Right atrium auricular region (tissue), 2 donors: ENCODE measurements at regions not wholly inside any gene's neighbourhood (a gene's known extent, or its start where the extent isn't known, plus 50 kb on each side); places are given as distances from the start of the nearest gene placed in this dataset.

Experiments used
- DNase-seq: peaks from one replicate; pipeline ENCODE4 v3.0.0-alpha.2; 2019; ENCODE audit warnings: low spot score
- H3K27ac ChIP-seq, 2 donors: fragments of 200-600 bp; sonication (generic); 1 replicate in 1 of 2; 2 replicates in 1 of 2; pipeline ENCODE4 v1.5.1; 2016 to 2019
- H3K27me3 ChIP-seq, 2 donors: fragments of 200-600 bp; sonication (generic); one replicate each; pipeline versions ENCODE4 v1.5.1 to v1.6.0; 2017 to 2019
- H3K36me3 ChIP-seq: fragments of 200-600 bp; sonication (generic); one replicate; pipeline ENCODE4 v1.5.1; 2016
- H3K4me1 ChIP-seq, 2 donors: fragments of 200-600 bp; sonication (generic); one replicate each; pipeline versions ENCODE4 v1.5.1 to v1.6.0; 2017 to 2019
- H3K4me3 ChIP-seq, 2 donors: fragments of 200-600 bp; sonication (generic); 1 replicate in 1 of 2; 2 replicates in 1 of 2; pipeline ENCODE4 v1.5.1; 2017 to 2019; ENCODE audit warnings: mild to moderate bottlenecking in 1 of 2, moderate library complexity in 1 of 2
- H3K9me3 ChIP-seq, 2 donors: fragments of 200-600 bp; sonication (generic); one replicate each; pipeline ENCODE4 v1.5.1; 2019
- CTCF ChIP-seq, 2 donors: fragments of 200-600 bp; sonication (generic); IDR thresholded peaks; one replicate each; pipeline ENCODE4 v1.5.1; 2019; ENCODE audit warnings: antibody characterized with exemption in 2 of 2

DNA sequence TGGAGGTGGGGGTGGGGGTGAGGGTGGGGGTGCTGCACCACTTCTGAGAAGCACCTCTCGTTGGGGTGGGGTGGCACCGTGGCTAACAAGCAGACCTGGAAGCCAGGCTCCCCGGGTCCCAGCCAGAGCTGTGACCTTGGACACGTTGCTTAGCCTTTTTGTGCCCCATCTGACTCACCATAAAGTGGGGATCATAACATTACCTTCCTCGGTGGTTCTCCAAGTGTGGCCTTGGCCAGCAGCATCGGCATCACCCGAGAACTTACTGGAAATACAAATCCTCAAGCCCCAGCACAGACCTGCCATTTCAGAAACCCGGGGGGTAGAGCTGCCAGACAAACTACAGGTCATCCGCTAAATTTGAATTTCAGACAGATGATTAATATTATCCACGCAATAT, 58.7 kb upstream of the SLC66A3 start:
- no peak for TF ChIP-seq CTCF (IDR thresholded peaks at IDR 0.05)
- H3K4me1 ChIP-seq: no peaks in the 10 kb centered on the region
- no peak overlapping the region for H3K4me3 ChIP-seq
- no peak for DNase-seq
- no peaks in the 10 kb centered on the region for H3K36me3 ChIP-seq
- H3K9me3 ChIP-seq: no peaks in the 10 kb centered on the region
- no peak overlapping the region for H3K27ac ChIP-seq
- no peaks in the 10 kb centered on the region for H3K27me3 ChIP-seq

DNA sequence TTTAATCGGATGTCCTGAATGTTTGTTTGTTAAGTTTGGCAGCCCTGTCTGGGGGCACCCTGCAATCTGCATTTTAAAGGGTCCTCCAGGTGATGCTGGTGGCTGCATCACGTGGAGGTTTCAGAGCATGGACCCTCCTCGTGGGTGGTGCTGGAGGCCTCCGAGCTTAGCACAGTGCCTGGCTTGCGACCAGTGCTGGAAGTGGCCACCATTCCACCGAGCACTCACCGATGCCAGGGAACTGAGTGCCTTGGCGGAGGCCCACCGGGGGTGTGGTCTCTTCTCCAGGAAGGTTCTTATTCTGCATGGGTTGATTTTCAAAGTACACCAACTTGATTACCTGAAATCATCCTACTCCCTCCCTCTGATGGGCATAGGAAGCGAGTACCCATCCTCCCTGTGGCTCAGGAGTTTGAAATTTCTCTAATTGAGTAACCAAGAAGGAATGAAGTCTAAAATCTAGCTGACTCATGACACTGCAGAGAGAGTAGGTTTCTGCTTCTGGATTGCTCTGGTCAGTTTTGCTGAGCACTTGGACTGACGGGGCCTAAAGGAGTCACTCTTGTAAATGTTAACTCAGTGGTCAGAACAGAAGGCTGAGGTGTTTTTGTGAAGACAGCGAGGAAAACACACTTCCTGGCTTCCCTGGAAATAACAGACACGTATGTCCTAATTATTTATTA, 58.1 kb upstream of the SLC66A3 start:
- no peaks in the 10 kb centered on the region for H3K27me3 ChIP-seq
- no peak overlapping the region for H3K4me3 ChIP-seq
- no peak for TF ChIP-seq CTCF (IDR thresholded peaks at IDR 0.05)
- DNase-seq: no peak
- H3K36me3 ChIP-seq: no peaks in the 10 kb centered on the region
- H3K4me1 ChIP-seq: no peaks in the 10 kb centered on the region
- no peaks in the 10 kb centered on the region for H3K9me3 ChIP-seq
- H3K27ac ChIP-seq: no peak overlapping the region

- H3K27me3 ChIP-seq: no peaks in the 10 kb centered on the region
- H3K36me3 ChIP-seq: no peaks in the 10 kb centered on the region
- H3K9me3 ChIP-seq: no peaks in the 10 kb centered on the region
- TF ChIP-seq CTCF (IDR thresholded peaks at IDR 0.05): no peak
- H3K27ac ChIP-seq: no peak overlapping the region
- DNase-seq: no peak
- no peaks in the 10 kb centered on the region for H3K4me1 ChIP-seq
- no peak overlapping the region for H3K4me3 ChIP-seq
Observed at GRCh38 chr2:11097854-11098387, 57.3 kb upstream of the SLC66A3 start.

GRCh38 chr2:11099122-11100065, 55.9 kb upstream of the SLC66A3 start:
- no peak for DNase-seq
- TF ChIP-seq CTCF (IDR thresholded peaks at IDR 0.05): no peak
- no peak overlapping the region for H3K27ac ChIP-seq
- H3K36me3 ChIP-seq: no peaks in the 10 kb centered on the region
- no peaks in the 10 kb centered on the region for H3K27me3 ChIP-seq
- H3K4me1 ChIP-seq: no peaks in the 10 kb centered on the region
- H3K9me3 ChIP-seq: no peaks in the 10 kb centered on the region
- H3K4me3 ChIP-seq: no peak overlapping the region

- no peaks in the 10 kb centered on the region for H3K36me3 ChIP-seq
- no peaks in the 10 kb centered on the region for H3K27me3 ChIP-seq
- DNase-seq: no peak
- TF ChIP-seq CTCF (IDR thresholded peaks at IDR 0.05): no peak
- no peaks in the 10 kb centered on the region for H3K9me3 ChIP-seq
- H3K4me1 ChIP-seq: no peaks in the 10 kb centered on the region
- H3K4me3 ChIP-seq: no peak overlapping the region
- H3K27ac ChIP-seq: no peak overlapping the region
Observed at GRCh38 chr2:11100130-11100529, 55.1 kb upstream of the SLC66A3 start.
